ENCODE measurements at regions not wholly inside any gene's neighbourhood (a gene's known extent, or its start where the extent isn't known, plus 50 kb on each side); places are given as distances from the start of the nearest gene placed in this dataset.
A peak's percentile ranks its signal among the peaks of the same experiment; 100 is the strongest.

GRCh38 chr2:150133623-150134022 lies 353.8 kb downstream of the RND3 start (continued):
- TF ChIP-seq SNAI2 (CRISPR knock-in tag; IDR thresholded peaks at IDR 0.05) (no peak), ZFP3 (CRISPR knock-in tag; IDR thresholded peaks at IDR 0.05) (no peak), CSDC2 (CRISPR knock-in tag; IDR thresholded peaks at IDR 0.05) (peak; percentile 78; the same call in 1 of the 2 replicates), ISL1 (CRISPR knock-in tag; IDR thresholded peaks at IDR 0.05) (no peak), BACH2 (CRISPR knock-in tag; IDR thresholded peaks at IDR 0.05; ENCODE audit: borderline replicate concordance) (no peak), CSRNP3 (CRISPR knock-in tag; IDR thresholded peaks at IDR 0.05) (no peak), ZFP30 (CRISPR knock-in tag; IDR thresholded peaks at IDR 0.05) (no peak)

GRCh38 chr2:150129921-150130575 lies 357.4 kb downstream of the RND3 start:
- TF ChIP-seq PATZ1 (CRISPR knock-in tag; IDR thresholded peaks at IDR 0.05; ENCODE audit: borderline replicate concordance) (no peak), GLIS3 (CRISPR knock-in tag; IDR thresholded peaks at IDR 0.05) (no peak), POU6F1 (CRISPR knock-in tag; IDR thresholded peaks at IDR 0.05; ENCODE audit: borderline replicate concordance, low read depth) (no peak), CREB5 (CRISPR knock-in tag; IDR thresholded peaks at IDR 0.05; ENCODE audit: low read depth) (no peak), ZC3H10 (CRISPR knock-in tag; IDR thresholded peaks at IDR 0.05) (no peak), OSR1 (CRISPR knock-in tag; IDR thresholded peaks at IDR 0.05) (no peak), SNAI2 (CRISPR knock-in tag; IDR thresholded peaks at IDR 0.05) (no peak), ESRRG (CRISPR knock-in tag; IDR thresholded peaks at IDR 0.05) (no peak), ZFP30 (CRISPR knock-in tag; IDR thresholded peaks at IDR 0.05) (no peak), ARNTL (CRISPR knock-in tag; IDR thresholded peaks at IDR 0.05; ENCODE audit: borderline replicate concordance, low read depth) (no peak)
- no peak for ATAC-seq

GRCh38 chr2:150127995-150128394 lies 359.5 kb downstream of the RND3 start:
- TF ChIP-seq TOX (CRISPR knock-in tag; IDR thresholded peaks at IDR 0.05; ENCODE audit: borderline replicate concordance), result no peak
- no peak for TF ChIP-seq PPARA (CRISPR knock-in tag; IDR thresholded peaks at IDR 0.05; ENCODE audit: borderline replicate concordance)
- no peak for TF ChIP-seq ZFP30 (CRISPR knock-in tag; IDR thresholded peaks at IDR 0.05)
- TF ChIP-seq ESRRG (CRISPR knock-in tag; IDR thresholded peaks at IDR 0.05), result no peak
- no peak for TF ChIP-seq ISL1 (CRISPR knock-in tag; IDR thresholded peaks at IDR 0.05)
- TF ChIP-seq POU6F1 (CRISPR knock-in tag; IDR thresholded peaks at IDR 0.05; ENCODE audit: borderline replicate concordance, low read depth), result no peak
- no peak for TF ChIP-seq CREB5 (CRISPR knock-in tag; IDR thresholded peaks at IDR 0.05; ENCODE audit: low read depth)
- TF ChIP-seq SNAI2 (CRISPR knock-in tag; IDR thresholded peaks at IDR 0.05), result no peak
- peak; percentile 39; the same call in 1 of the 3 replicates for ATAC-seq

All from SK-N-SH treated with all-trans-retinoic acid at 6 μM for 48 hours (cell line).